HG03565 (cell line): ENCODE measurements at regions not wholly inside any gene's neighbourhood (a gene's known extent, or its start where the extent isn't known, plus 50 kb on each side); places are given as distances from the start of the nearest gene placed in this dataset.

Experiments
- ATAC-seq: cut with Tn5 transposase; IDR thresholded peaks from one replicate; pipeline ENCODE4 v1.9.1; 2021; ENCODE audit warnings: mild to moderate bottlenecking, moderate library complexity; ENCODE audit not compliant: unreplicated experiment

GRCh38 chr6:146886587-146887446, 288.0 kb downstream of the ADGB start:
- ATAC-seq: no peak

GRCh38 chr6:146887447-146888077, 288.8 kb downstream of the ADGB start:
- no peak for ATAC-seq

GRCh38 chr6:146889303-146889702, 290.5 kb downstream of the ADGB start:
- ATAC-seq: no peak

- ATAC-seq: no peak
These were observed 291.4 kb downstream of the ADGB start for GRCh38 chr6:146890172-146890571.

- no peak for ATAC-seq
These were observed 292.1 kb downstream of the ADGB start for GRCh38 chr6:146890644-146891434.

GRCh38 chr6:146891615-146892265, 293.0 kb downstream of the ADGB start:
- no peak for ATAC-seq

GRCh38 chr6:146892283-146892612, 293.5 kb downstream of the ADGB start:
- ATAC-seq: no peak

- ATAC-seq: no peak
These were observed 294.0 kb downstream of the ADGB start for GRCh38 chr6:146892613-146893401.

- ATAC-seq: no peak
These were observed 294.9 kb downstream of the ADGB start for GRCh38 chr6:146893690-146894089.

GRCh38 chr6:146894624-146895023, 295.9 kb downstream of the ADGB start:
- no peak for ATAC-seq

- ATAC-seq: no peak
These were observed 296.5 kb downstream of the ADGB start for GRCh38 chr6:146895101-146895771.

GRCh38 chr6:146895772-146896061, 296.9 kb downstream of the ADGB start:
- no peak for ATAC-seq

GRCh38 chr6:146896062-146896813, 297.5 kb downstream of the ADGB start:
- no peak for ATAC-seq

GRCh38 chr6:146896960-146897701, 298.4 kb downstream of the ADGB start:
- ATAC-seq: no peak

GRCh38 chr6:146898069-146898887, 299.5 kb downstream of the ADGB start:
- no peak for ATAC-seq

- no peak for ATAC-seq
These were observed 300.1 kb downstream of the ADGB start for GRCh38 chr6:146898888-146899227.

GRCh38 chr6:146901940-146902816, 302.0 kb upstream of the STXBP5 start:
- no peak for ATAC-seq
